IgD-negative memory B cell (primary cell): ENCODE measurements at regions not wholly inside any gene's neighbourhood (a gene's known extent, or its start where the extent isn't known, plus 50 kb on each side); places are given as distances from the start of the nearest gene placed in this dataset.

Source experiments
- H3K27ac Mint-ChIP-seq, 3 donors: one replicate each; pipeline ENCODE4 v1.8.0; 2020 to 2022; ENCODE audit warnings: mild to moderate bottlenecking in 3 of 3, mixed read lengths in 3 of 3, moderate library complexity in 1 of 3
- H3K27me3 Mint-ChIP-seq: one replicate; pipeline ENCODE4 v1.8.0; 2021; ENCODE audit warnings: mixed read lengths
- H3K36me3 Mint-ChIP-seq: one replicate; pipeline ENCODE4 v1.8.0; 2020; ENCODE audit warnings: mild to moderate bottlenecking, mixed read lengths
- H3K4me1 Mint-ChIP-seq, 3 donors: one replicate each; pipeline ENCODE4 v1.8.0; 2020 to 2022; ENCODE audit warnings: mixed read lengths in 3 of 3, mild to moderate bottlenecking in 1 of 3
- H3K4me3 Mint-ChIP-seq, 4 donors: one replicate each; pipeline ENCODE4 v1.8.0; 2020 to 2022; ENCODE audit warnings: mild to moderate bottlenecking in 4 of 4, mixed read lengths in 4 of 4, moderate library complexity in 3 of 4
- H3K9me3 Mint-ChIP-seq, 3 donors: one replicate each; pipeline ENCODE4 v1.8.0; 2020 to 2021; ENCODE audit warnings: mixed read lengths in 3 of 3, mild to moderate bottlenecking in 1 of 3

- H3K4me3 Mint-ChIP-seq, result no peak overlapping the region
- peaks cover 3% of the 10 kb centered on the region for H3K27me3 Mint-ChIP-seq
- H3K27ac Mint-ChIP-seq, result no peak overlapping the region
- no peaks in the 10 kb centered on the region for H3K9me3 Mint-ChIP-seq
- H3K36me3 Mint-ChIP-seq, result no peaks in the 10 kb centered on the region
- peaks cover 0 to 1% (median 0%) of the 10 kb centered on the region in 3 donors for H3K4me1 Mint-ChIP-seq
These were observed 464.4 kb upstream of the AKR1E2 start for GRCh38 chr10:4361581-4361980.

GRCh38 chr10:4359003-4359402 lies 467.0 kb upstream of the AKR1E2 start:
- Mint-ChIP-seq H3K4me3 (no peak overlapping the region), H3K27me3 (peaks cover 11% of the 10 kb centered on the region), H3K9me3 (no peaks in the 10 kb centered on the region), H3K4me1 (no peaks in the 10 kb centered on the region), H3K36me3 (no peaks in the 10 kb centered on the region), H3K27ac (no peak overlapping the region)

GRCh38 chr10:4357911-4358310 lies 468.1 kb upstream of the AKR1E2 start:
- Mint-ChIP-seq H3K27ac (no peak overlapping the region), H3K4me3 (peak overlapping the region in 1 of 4 donors; percentile 9)

GRCh38 chr10:4355350-4355749 lies 470.7 kb upstream of the AKR1E2 start:
- no peaks in the 10 kb centered on the region for H3K36me3 Mint-ChIP-seq
- peaks cover 20% of the 10 kb centered on the region for H3K27me3 Mint-ChIP-seq
- H3K9me3 Mint-ChIP-seq, result peaks cover 0 to 1% (median 0%) of the 10 kb centered on the region in 3 donors
- H3K4me1 Mint-ChIP-seq, result no peaks in the 10 kb centered on the region
- no peak overlapping the region for H3K27ac Mint-ChIP-seq
- H3K4me3 Mint-ChIP-seq, result no peak overlapping the region

More at GRCh38 chr10:4357911-4358310, 468.1 kb upstream of the AKR1E2 start:
- Mint-ChIP-seq H3K9me3 (no peaks in the 10 kb centered on the region), H3K36me3 (no peaks in the 10 kb centered on the region), H3K4me1 (no peaks in the 10 kb centered on the region), H3K27me3 (peaks cover 17% of the 10 kb centered on the region)

- Mint-ChIP-seq H3K9me3 (peaks cover 0 to 1% (median 0%) of the 10 kb centered on the region in 3 donors), H3K36me3 (no peaks in the 10 kb centered on the region), H3K4me3 (no peak overlapping the region), H3K27me3 (peaks cover 20% of the 10 kb centered on the region), H3K27ac (no peak overlapping the region), H3K4me1 (no peaks in the 10 kb centered on the region)
These were observed 471.6 kb upstream of the AKR1E2 start for GRCh38 chr10:4354382-4354812.

GRCh38 chr10:4353964-4354363 lies 472.0 kb upstream of the AKR1E2 start:
- Mint-ChIP-seq H3K27me3 (peaks cover 20% of the 10 kb centered on the region), H3K9me3 (peaks cover 0 to 1% (median 0%) of the 10 kb centered on the region in 3 donors), H3K4me1 (no peaks in the 10 kb centered on the region), H3K4me3 (no peak overlapping the region), H3K36me3 (no peaks in the 10 kb centered on the region), H3K27ac (no peak overlapping the region)

GRCh38 chr10:4353059-4353655 lies 472.9 kb upstream of the AKR1E2 start:
- Mint-ChIP-seq H3K27me3 (peaks cover 20% of the 10 kb centered on the region), H3K27ac (no peak overlapping the region), H3K36me3 (no peaks in the 10 kb centered on the region), H3K4me1 (no peaks in the 10 kb centered on the region), H3K4me3 (no peak overlapping the region), H3K9me3 (peaks cover 0 to 1% (median 0%) of the 10 kb centered on the region in 3 donors)

GRCh38 chr10:4352414-4352961 lies 473.5 kb upstream of the AKR1E2 start:
- H3K4me1 Mint-ChIP-seq, result no peaks in the 10 kb centered on the region
- no peak overlapping the region for H3K4me3 Mint-ChIP-seq
- H3K27me3 Mint-ChIP-seq, result peaks cover 20% of the 10 kb centered on the region
- no peaks in the 10 kb centered on the region for H3K36me3 Mint-ChIP-seq
- H3K9me3 Mint-ChIP-seq, result peaks cover 0 to 1% (median 0%) of the 10 kb centered on the region in 3 donors
- H3K27ac Mint-ChIP-seq, result no peak overlapping the region

- H3K4me3 Mint-ChIP-seq, result no peak overlapping the region
- no peaks in the 10 kb centered on the region for H3K36me3 Mint-ChIP-seq
- H3K9me3 Mint-ChIP-seq, result peaks cover 0 to 1% (median 0%) of the 10 kb centered on the region in 3 donors
- no peaks in the 10 kb centered on the region for H3K4me1 Mint-ChIP-seq
- H3K27ac Mint-ChIP-seq, result no peak overlapping the region
- peaks cover 20% of the 10 kb centered on the region for H3K27me3 Mint-ChIP-seq
These were observed 474.1 kb upstream of the AKR1E2 start for GRCh38 chr10:4351723-4352413.

GRCh38 chr10:4347397-4347796 lies 478.6 kb upstream of the AKR1E2 start:
- Mint-ChIP-seq H3K36me3 (no peaks in the 10 kb centered on the region), H3K27ac (peak overlapping the region in 1 of 3 donors; percentile 37), H3K4me1 (no peaks in the 10 kb centered on the region), H3K9me3 (peaks cover 1 to 5% (median 3%) of the 10 kb centered on the region in 3 donors), H3K4me3 (no peak overlapping the region), H3K27me3 (peaks cover 6% of the 10 kb centered on the region)

GRCh38 chr10:4345877-4346646 lies 479.9 kb upstream of the AKR1E2 start:
- H3K27ac Mint-ChIP-seq, result no peak overlapping the region
- H3K4me3 Mint-ChIP-seq, result no peak overlapping the region
- peaks cover 0 to 5% (median 3%) of the 10 kb centered on the region in 3 donors for H3K9me3 Mint-ChIP-seq
- H3K4me1 Mint-ChIP-seq, result no peaks in the 10 kb centered on the region
- H3K36me3 Mint-ChIP-seq, result no peaks in the 10 kb centered on the region
- peaks cover 3% of the 10 kb centered on the region for H3K27me3 Mint-ChIP-seq

GRCh38 chr10:4344492-4344994 lies 481.5 kb upstream of the AKR1E2 start:
- no peaks in the 10 kb centered on the region for H3K36me3 Mint-ChIP-seq
- H3K9me3 Mint-ChIP-seq, result peaks cover 0 to 5% (median 3%) of the 10 kb centered on the region in 3 donors
- H3K27ac Mint-ChIP-seq, result no peak overlapping the region
- no peaks in the 10 kb centered on the region for H3K4me1 Mint-ChIP-seq
- H3K27me3 Mint-ChIP-seq, result peaks cover 3% of the 10 kb centered on the region
- no peak overlapping the region for H3K4me3 Mint-ChIP-seq

GRCh38 chr10:4343873-4344272 lies 482.1 kb upstream of the AKR1E2 start:
- Mint-ChIP-seq H3K9me3 (peaks cover 0 to 6% (median 3%) of the 10 kb centered on the region in 3 donors), H3K27me3 (peaks cover 3% of the 10 kb centered on the region), H3K27ac (no peak overlapping the region), H3K4me1 (no peaks in the 10 kb centered on the region), H3K4me3 (no peak overlapping the region), H3K36me3 (no peaks in the 10 kb centered on the region)

GRCh38 chr10:4343091-4343490 lies 482.9 kb upstream of the AKR1E2 start:
- H3K27me3 Mint-ChIP-seq, result peaks cover 3% of the 10 kb centered on the region
- H3K4me1 Mint-ChIP-seq, result no peaks in the 10 kb centered on the region
- peaks cover 0 to 6% (median 3%) of the 10 kb centered on the region in 3 donors for H3K9me3 Mint-ChIP-seq
- no peak overlapping the region for H3K4me3 Mint-ChIP-seq
- no peak overlapping the region for H3K27ac Mint-ChIP-seq
- H3K36me3 Mint-ChIP-seq, result no peaks in the 10 kb centered on the region

GRCh38 chr10:4338768-4339167 lies 487.2 kb upstream of the AKR1E2 start:
- no peak overlapping the region for H3K4me3 Mint-ChIP-seq
- no peaks in the 10 kb centered on the region for H3K27me3 Mint-ChIP-seq
- no peak overlapping the region for H3K27ac Mint-ChIP-seq
- H3K36me3 Mint-ChIP-seq, result no peaks in the 10 kb centered on the region
- H3K9me3 Mint-ChIP-seq, result peaks cover 0 to 7% (median 6%) of the 10 kb centered on the region in 3 donors
- H3K4me1 Mint-ChIP-seq, result no peaks in the 10 kb centered on the region
